ENCODE measurements at regions not wholly inside any gene's neighbourhood (a gene's known extent, or its start where the extent isn't known, plus 50 kb on each side); places are given as distances from the start of the nearest gene placed in this dataset.

DNA sequence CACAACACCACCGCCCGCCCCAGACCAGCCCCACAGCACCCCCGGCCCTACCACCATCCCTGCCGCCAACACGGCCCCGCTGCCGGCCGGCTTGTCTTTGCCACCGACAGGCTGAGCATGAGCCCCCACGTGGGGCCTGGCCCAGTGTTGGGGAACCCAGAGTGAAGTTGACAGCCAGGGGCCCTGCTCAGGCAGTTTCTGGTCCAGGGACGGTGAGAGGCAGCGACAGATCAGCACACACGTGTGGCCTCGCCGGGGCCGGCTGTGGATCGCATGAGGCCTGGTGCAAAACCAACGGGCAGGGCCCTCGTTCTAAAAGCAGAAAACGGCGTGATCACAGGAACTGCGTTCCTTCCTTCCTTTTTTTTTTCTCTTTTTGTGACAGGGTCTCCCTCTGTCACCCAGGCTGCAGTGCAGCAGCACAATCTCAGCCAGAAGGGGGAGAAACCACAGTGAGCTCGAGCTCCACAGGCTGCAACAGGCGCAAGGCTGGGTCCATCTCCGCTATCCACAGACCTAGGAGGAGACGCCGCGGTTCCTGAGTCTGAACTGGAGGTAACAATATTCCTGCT, 50.5 kb upstream of the FBRSL1 start:
- no peak for DNase-seq (ENCODE audit: low read depth)

DNA sequence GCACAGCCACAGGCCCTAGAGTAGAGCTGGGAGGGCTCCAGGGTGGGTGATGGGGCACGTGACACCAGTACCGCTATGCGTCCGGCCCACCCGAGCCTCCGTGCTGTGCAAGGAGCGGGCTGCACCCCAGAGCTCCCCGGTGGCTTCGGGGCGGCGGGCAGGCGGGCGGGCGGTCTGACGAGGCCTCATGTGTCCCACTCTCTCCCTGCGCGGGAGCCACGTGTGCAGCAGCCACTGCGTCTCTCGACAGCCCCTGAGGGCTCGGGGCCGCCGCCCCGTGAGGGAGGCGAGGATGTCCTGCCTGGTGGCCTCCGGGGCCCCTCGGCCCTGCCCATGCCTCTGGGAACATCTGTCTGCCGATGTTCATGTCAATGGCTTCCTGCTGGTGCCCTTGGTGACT, 51.2 kb upstream of the FBRSL1 start:
- DNase-seq (ENCODE audit: low read depth): no peak

DNA sequence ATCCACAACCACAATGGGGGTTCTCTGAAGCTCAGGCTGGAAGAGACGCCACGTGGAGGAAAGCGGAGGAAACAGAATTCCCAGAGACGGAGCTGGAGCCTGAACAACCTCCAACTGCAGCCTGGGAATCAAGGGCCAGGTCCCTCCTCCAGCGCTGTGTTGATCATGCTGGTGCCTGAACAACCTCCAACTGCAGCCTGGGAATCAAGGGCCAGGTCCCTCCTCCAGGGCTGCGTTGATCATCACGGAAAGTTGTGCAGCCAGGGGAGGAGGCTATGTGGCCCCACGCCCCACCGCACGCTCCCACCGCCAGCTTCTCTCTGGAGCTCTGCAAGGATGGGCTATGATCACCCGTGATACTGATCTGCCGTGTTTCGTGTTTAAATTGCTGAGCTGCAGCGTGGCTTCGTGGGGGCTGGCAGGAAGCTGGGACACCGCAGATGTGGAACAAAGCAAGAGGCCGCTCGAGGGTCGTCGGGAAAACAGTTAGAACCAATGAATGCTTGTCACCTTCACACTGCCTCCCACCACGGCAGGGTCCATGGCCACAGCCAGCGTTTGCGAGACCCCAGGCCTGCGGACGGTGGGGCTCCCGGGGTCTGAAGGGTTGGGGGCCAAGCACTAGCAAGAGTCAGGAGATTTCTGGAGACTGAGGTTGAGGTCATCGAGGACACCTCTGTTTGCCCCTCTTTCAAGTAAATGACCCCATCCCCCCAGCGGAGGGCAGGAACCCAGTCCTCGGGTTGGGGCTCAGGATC, 51.8 kb upstream of the FBRSL1 start:
- no peak for DNase-seq (ENCODE audit: low read depth)

DNA sequence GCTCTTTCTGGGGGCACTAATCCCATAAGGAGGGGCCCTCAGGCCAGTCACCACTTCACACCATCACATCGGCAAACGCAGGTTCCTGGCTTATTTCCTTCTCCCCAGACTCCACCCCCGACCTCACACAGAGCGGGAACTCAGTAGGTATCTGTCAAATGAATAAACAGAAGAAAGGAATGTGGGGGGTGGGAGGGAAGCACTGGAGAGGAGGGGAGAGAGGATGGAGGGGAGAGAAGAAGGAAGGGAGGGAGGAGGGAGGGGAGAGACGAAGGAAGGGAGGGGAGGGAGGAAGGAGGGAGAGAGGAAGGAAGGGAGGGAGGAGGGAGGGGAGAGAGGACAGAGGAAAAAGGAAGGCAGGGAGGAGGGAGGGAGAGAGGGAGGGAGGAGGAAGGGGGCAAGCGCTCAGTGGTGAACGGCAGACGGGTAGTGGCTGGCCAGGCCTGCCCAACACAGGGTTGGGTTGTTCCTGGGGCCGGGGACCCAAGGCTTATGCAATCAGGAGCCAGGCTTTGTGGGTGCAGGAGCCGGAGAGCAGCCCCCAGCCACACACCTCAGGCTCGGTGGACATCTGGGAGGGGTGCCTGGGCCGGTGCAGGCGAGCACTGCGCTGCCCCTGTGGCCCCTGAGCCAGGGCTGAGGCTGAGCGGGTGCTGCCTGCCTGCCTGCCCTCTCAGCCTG, 52.6 kb upstream of the FBRSL1 start:
- DNase-seq (ENCODE audit: low read depth): no peak

DNA sequence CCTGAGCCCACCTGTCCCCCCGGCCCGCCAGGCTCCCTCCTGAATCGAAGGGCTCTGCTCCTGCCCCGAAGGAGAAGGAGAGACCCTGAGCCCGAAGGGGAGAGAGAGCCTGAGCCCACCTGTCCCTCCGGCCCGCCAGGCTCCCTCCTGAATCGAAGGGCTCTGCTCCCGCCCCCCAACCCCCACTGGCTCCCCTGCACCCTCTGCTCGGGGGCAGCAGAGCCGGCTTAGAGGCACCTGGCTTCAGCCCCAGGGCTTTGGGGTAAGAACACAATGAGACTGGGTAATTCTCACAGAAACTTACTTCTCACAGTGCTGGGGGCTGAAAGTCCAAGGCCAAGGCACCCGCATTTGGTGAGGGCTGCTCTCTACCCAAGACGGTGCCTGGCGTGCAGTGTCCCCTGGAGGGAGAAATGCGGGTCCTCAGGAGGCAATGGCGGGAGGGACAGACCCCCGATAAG, 53.1 kb upstream of the FBRSL1 start:
- DNase-seq (ENCODE audit: low read depth): no peak

DNA sequence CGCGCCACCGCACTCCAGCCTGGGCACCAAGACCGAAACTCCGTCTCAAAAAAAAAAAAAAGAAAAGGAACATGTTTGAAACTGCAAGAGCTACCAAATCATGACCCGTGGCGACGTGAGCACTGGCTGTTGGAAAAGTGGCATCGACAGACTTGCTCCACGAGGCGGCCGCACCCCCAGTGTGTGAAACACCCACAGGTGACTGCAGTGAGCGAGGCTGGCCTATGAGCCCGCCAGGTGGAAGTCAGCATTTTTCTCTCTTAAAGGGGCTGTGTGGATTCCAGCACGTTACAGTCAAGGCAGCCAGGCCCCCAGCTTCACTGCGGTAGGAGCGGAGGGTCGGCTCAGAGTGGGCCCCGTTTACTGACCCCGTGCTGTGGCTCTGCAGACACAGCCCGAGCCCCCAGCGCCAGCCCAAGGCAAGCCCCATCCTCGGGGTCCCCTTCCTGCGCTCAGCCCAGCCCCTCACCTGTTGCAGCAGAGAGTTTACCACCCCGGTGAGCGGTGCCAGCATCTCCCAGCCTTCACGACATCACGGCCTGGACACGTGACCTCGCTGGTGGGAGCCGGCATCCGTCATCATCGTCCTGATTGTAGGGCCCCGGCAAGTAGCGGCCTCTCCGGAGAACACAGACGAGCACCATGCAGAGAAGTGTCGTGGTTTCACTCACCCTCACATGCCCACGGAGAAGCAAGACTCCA, 54.3 kb upstream of the FBRSL1 start:
- DNase-seq (ENCODE audit: low read depth): no peak

DNA sequence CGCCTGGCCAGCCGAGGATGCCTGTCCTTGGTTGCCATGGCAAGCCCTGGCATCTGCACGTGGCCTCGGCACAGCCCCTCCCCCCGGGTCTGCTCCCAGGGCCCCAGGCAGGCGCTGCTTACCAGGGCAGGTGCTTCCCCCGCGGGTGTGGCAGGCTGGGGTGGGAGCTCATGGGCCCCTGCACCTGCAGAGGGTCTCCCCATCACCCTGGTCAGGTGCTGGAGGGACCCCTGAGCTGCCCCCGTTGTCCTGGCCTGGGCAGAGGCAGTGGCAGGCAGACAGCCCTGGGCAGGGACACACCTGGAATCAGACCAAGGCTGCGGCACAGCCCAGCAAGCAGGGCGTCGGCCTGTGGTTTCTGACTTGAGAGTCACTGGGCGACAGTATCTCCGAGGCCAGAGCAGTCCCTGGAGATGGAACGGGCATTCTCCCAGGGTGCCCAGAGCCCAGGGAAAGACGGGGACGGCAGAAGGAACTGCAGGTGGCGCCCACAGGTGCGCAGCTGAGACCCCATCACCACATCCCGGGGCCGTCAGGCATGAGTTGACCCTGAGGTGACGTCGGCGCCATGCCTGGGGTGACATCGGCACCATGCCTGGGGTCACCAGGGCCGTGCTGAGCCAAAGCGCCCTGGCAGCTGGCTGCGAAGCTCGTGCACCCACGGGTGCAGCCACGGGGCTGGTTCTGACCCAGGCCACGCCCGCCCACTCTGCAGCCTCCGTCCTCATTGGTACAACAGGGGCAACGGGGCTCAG, 56.1 kb upstream of the FBRSL1 start:
- DNase-seq (ENCODE audit: low read depth): no peak

DNA sequence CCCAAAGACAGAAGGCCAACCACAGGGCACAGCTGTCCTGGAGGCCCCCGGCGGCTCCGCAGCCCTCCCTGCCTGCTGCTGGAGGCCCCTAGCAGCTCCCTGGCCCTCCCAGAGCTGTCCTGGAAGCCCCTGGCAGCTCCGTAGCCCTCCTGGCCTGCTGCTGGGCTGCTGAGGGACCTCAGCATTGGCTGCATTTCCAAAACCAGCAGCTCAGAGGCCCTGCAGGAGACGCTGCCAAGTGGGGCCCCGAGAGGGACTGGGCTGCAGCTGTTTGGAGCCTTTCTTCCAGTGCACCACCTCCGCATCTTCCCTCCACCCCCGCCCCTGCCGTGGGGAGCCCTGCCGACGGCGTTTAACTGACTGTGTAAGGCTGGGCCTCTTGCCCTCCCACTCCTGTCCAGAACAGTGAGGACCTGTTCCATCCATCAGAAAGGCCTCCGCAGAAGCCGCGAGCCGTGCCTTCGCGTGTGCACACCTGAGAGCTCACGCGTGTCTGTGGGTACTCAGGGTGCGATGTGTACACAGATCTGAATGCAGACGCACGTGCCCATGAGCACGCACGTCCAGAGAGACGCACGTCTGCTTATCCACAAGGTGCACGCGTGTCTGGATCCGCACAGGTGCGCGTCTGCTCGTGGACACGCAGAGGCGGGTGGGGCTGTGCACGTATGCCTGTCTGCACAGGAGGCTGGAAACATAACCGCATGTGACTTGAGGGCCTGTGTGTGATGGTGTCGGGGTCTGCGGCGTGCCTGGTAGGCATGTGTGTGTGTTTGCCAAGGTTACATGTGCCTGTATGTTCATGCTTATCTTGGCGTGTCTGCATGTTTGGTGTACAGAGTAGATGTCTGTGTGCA, 57.0 kb upstream of the FBRSL1 start:
- no peak for DNase-seq (ENCODE audit: low read depth)

DNA sequence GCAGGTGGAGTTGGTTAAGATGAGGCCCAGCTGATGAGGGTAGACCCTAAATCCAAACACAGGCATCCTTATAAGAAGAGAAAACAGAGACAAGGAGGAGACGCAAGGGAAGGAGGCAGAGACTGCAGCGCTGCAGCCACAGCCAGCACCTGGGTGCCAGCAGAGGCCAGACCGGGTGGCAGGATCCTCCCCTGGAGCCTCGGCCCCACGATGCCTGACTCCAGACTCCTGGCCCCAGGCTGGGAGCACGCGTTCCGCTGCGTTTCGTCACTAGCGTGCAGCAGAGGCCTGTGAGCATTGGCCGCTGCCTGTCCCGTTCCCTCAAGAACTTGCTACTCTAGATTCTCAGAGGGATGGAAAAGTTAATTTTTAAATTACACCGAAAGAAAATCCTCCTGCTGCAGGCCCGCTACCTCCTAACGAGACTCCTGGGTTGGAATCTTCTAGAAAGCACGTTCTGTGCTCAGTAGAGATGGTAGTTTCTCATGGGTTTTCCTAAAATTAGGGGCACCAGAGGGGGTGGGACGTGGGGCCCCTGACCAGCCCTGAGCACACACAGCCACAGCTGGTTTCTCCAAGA, 57.7 kb upstream of the FBRSL1 start:
- DNase-seq (ENCODE audit: low read depth): no peak

DNA sequence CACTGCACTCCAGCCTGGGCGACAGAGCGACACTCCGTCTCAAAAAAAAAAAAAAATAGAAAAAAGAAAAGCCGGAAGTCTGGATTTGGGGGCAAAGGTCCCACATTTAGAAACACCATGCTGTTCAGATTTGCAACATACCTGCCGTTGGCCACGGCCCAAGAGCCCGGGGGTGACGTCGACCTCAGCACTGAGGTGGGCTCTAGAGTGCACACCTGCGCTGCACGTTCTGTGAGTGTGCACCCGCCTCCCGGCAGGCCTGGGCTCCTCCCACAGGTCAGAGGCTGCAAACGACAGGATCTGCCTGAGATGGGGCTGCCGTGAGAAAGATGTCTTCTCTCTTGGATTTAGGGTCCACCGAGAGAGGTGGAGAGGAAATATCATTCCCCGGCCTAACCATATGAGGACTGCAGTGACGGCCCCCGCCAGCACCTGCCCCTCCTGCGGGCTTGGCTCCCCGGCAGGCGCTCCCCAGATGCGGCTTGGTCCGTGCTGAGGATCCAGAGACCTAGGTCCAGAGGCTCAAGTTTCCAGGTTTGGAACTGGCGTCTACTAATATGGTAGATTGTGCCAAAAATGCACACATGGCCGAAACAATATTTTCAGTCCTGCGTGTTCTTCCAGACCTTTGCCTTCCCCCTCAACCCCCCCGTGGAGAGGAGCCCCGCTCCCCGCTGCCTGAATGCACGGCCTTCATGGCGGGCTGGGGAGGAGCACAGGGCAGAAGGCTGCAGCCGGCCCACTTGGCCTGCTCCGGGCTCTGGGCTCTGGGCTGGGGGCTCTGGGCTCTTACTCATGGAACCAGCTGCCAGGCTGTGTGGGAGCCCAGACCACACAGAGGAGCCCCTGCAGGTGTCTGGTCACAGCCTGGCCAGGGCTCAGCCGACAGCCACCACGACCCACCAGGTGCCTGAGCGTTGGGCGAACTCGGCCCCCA, 58.8 kb upstream of the FBRSL1 start:
- no peak for DNase-seq (ENCODE audit: low read depth)

DNA sequence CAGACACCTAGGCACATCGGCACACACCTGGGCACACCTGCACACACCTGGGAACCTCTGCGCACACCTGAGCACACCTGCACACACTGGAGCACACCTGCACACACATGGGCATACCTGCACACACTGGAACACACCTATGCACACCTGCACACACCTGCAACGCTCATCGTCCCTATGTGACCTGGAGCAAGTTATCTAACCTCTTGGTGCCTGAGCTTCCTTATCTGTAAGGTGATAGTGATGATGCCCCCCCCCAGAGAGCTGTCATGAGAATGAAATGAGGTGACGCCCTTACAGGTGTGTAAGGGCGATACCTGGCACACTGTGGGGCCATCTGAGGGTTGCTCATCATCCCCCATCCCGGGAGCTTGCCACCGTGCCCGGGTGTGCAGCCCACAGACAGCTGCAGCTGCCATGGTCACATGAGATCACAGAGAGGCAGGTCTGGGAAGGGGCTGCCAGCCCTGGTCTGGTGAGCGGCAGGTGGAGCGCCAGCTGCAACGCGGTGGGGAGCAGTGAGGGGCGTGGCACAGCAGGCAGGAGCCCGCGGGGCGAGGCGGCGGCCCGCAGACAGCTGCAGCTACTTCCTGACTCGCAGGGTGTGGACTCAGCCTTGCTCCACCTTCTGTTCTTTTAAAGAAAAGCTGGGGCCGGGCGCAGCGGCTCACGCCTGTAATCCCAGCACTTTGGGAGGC, 59.9 kb upstream of the FBRSL1 start:
- DNase-seq (ENCODE audit: low read depth): no peak

DNA sequence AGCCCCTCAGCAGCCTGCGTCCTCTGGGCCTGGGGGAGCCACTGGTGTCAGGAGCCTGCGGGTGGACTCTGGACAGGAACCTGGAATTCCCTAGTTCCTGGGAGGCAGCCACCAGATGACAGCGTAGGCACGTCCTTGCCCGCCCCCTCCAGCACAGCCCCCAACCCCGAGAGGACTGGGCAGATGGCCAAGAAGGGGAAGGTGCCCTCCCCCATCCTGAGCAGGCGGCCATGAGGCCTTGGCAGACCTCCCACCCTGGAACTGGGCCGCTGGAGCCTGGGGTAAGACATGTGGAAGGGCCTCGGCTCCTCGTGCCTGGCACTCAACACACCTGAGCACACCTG, 60.4 kb upstream of the FBRSL1 start:
- DNase-seq (ENCODE audit: low read depth): no peak

DNA sequence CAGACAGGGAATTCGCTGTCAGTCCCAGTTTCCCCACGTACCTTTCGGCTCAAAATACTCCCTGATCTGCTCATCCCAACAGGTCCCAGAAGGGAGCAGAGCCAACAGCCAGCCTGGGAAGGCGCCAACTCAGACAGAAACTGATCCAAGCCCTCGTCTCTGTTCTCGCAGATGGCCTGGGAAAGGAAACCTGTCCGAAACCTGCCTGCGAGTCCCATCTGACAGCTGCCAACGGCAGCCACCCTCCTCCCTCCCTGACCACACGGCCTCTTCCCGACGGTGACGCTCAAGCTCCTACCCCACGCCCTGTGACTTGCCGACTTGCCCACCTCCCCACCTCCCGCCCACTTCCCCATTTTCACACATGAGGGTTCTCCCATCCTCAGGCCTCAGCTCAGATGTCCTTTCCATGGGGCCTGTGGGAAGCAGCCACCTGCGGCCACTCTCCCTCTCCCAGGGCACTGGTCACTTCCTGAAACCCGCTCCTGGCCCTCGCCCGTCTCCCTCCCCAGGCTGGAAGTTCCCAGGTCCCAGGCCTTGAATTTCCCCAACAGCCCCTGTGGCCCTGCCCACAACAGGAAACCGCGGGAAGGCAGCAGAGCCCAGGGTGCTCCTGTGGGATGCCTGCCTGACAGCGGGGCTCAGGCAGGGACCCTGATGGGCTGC, 60.9 kb upstream of the FBRSL1 start:
- DNase-seq (ENCODE audit: low read depth): no peak

DNA sequence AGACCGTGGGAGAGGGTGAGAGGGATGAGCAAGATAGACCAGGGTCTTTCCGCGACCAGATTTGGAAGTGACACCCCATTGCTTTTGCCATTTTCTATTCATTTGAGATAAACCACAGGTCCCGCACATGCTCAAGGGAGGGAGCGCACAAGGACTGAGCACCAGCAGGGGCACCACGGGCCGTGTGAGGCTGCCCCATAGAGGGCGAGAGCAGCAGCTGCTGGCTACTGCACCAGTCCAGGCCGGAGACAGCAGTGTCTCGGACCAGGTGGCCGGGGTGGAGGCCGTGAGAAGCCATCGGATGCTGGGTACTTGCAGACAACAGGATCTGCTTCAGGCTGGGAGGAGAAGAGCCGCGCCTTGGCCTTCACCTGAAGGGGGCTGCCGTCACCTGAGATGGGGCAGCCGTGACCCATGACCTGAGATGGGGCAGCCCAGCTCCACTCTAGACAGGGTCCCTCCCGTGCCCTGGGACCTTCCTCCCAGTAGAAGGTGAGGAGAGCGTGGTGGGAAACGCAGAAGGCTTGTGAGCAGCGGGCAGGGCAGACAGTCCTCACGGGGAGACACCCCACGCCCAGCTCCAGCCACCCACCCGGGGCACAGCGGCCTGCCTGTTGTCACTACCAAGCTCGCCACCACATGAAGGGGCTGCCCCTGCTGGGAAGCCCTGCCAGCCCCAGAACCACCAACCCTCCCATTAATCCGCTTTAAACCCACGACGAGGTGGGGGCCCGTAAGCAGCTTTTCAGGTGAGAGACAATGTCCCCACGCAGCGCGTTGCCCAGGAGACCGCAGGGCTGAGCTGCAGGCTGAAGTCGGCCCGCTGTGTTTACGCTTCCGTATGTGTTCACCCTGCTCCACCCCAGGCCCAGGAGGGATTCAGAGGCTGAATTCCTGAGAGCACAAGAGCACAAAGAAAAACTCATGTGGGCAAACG, 61.7 kb upstream of the FBRSL1 start:
- DNase-seq (ENCODE audit: low read depth): no peak

DNA sequence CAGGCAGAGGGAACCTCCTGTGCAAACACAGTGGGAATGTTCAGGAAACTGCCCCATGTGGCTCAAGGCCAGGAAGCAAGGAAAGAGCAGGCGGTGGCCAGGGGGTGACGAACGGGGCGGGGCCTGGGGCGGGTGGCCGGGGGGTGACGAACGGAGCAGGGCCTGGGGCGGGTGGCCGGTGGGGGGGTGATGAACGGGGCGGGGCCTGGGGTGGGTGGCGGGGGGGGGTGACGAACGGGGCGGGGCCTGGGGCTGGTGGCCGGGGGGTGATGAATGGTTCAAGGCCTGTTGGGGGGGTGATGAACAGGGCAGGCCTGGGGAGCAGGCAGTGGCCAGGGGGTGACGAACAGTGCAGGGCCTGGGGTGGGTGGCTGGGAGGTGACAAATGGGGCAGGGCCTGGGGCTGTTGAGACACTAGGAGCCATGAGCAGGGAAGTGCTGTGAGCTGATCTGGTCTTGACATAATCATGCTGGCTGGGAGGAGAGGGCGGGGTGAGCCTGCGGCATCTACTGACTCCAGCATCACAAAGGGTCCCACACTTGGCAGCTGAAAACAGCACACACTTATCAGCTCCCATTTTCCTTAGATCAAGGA, 62.7 kb upstream of the FBRSL1 start:
- no peak for DNase-seq (ENCODE audit: low read depth)

DNA sequence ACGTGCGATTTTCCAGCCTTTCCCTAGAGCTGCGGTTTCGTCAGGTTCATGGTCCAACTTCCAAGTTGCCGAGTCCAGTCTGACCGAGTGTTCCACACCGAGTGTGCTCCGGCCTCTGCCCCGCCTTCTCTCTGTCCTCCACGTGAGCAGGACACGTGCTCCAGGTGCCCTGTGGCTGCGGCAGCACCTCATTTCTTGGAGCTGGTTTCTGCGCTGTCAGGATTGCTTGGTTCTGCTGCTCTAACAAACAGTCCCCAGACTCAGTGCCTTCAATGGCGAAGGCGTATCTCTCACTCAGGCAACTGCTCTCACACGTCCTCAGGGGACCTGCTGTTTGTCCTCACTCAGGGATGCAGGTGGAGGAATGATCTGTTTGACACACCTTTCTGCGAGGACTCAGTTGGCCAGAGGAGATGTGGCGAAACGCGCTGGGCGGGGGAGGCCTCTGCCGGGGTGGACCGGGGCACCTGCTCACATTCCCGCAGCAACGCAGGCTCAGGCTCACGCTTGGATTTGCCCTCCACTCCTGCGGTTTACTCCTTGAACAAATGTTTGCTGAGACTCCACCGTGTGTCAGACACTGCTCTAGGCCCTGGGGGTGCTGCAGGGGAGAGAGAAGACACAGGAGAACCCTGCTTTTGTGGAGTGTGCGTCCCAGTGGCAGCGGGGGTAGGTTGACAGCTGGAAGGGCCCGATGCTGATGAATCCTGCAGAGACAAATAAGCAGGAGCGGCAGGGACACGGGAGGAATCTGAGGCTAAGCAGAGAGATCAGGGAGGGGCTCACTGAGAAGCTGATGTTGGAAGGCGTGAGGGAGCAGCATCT, 63.4 kb upstream of the FBRSL1 start:
- no peak for DNase-seq (ENCODE audit: low read depth)

Measured in stromal cell of bone marrow (primary cell).